WTC11 (cell line): ENCODE measurements at regions not wholly inside any gene's neighbourhood (a gene's known extent, or its start where the extent isn't known, plus 50 kb on each side); places are given as distances from the start of the nearest gene placed in this dataset.

Source experiments
- GABPB1 ChIP-seq: sonication (generic); formaldehyde crosslinking; IDR thresholded peaks from 2 replicates; pipeline ENCODE4 v1.8.1; 2023; ENCODE audit warnings: mild to moderate bottlenecking, missing genetic modification reagents
- SP1 ChIP-seq: sonication (generic); formaldehyde crosslinking; conservative IDR thresholded peaks from 2 replicates; pipeline ENCODE4 v1.8.1; 2022; ENCODE audit warnings: missing genetic modification reagents
- TF ChIP-seq, protein P1 (sequence below): sonication (generic); formaldehyde crosslinking; IDR thresholded peaks from 2 replicates; pipeline ENCODE4 v1.8.1; 2023; ENCODE audit warnings: mild to moderate bottlenecking, moderate library complexity, missing genetic modification reagents
- TF ChIP-seq, protein P2 (sequence below): sonication (generic); formaldehyde crosslinking; IDR thresholded peaks from 2 replicates; pipeline ENCODE4 v1.8.1; 2022; ENCODE audit warnings: low read depth, missing genetic modification reagents, borderline replicate concordance
- TF ChIP-seq, protein P3 (sequence below): fragments of 200-600 bp; IDR thresholded peaks from 2 replicates; pipeline ENCODE4 v1.8.0; 2022; ENCODE audit warnings: antibody characterized with exemption
- TF ChIP-seq, protein P4 (sequence below): sonication (generic); formaldehyde crosslinking; IDR thresholded peaks from 2 replicates; pipeline ENCODE4 v1.8.0; 2022; ENCODE audit warnings: mild to moderate bottlenecking, missing genetic modification reagents
- TF ChIP-seq, protein P5 (sequence below): sonication (generic); formaldehyde crosslinking; IDR thresholded peaks from 2 replicates; pipeline ENCODE4 v1.8.1; 2023; ENCODE audit warnings: mild to moderate bottlenecking, missing genetic modification reagents, moderate library complexity

DNA sequence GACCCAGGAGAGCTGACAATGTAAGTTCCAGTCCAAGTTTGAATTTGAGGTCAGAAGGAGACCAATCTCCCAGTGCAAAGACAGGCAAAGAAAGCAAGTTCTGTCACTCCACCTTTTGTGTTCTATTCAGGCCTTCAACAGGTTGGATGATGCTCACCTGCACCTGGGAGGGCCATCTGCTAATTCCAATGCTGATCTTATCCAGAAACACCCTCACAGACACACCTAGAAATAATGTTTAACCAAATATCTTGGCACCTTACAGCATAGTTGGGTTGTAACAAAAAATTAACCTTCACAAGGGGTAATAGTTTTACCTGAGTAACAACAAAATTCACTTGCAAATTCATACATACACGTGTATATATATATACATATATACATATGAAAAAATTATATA is 190.8 kb downstream of the DIRAS2 start:
- TF ChIP-seq, protein P1, sequence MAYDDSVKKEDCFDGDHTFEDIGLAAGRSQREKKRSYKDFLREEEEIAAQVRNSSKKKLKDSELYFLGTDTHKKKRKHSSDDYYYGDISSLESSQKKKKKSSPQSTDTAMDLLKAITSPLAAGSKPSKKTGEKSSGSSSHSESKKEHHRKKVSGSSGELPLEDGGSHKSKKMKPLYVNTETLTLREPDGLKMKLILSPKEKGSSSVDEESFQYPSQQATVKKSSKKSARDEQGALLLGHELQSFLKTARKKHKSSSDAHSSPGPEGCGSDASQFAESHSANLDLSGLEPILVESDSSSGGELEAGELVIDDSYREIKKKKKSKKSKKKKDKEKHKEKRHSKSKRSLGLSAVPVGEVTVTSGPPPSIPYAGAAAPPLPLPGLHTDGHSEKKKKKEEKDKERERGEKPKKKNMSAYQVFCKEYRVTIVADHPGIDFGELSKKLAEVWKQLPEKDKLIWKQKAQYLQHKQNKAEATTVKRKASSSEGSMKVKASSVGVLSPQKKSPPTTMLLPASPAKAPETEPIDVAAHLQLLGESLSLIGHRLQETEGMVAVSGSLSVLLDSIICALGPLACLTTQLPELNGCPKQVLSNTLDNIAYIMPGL, result no peak
- TF ChIP-seq, protein P2, sequence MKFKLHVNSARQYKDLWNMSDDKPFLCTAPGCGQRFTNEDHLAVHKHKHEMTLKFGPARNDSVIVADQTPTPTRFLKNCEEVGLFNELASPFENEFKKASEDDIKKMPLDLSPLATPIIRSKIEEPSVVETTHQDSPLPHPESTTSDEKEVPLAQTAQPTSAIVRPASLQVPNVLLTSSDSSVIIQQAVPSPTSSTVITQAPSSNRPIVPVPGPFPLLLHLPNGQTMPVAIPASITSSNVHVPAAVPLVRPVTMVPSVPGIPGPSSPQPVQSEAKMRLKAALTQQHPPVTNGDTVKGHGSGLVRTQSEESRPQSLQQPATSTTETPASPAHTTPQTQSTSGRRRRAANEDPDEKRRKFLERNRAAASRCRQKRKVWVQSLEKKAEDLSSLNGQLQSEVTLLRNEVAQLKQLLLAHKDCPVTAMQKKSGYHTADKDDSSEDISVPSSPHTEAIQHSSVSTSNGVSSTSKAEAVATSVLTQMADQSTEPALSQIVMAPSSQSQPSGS (CRISPR knock-in tag), result no peak
- TF ChIP-seq, protein P3, sequence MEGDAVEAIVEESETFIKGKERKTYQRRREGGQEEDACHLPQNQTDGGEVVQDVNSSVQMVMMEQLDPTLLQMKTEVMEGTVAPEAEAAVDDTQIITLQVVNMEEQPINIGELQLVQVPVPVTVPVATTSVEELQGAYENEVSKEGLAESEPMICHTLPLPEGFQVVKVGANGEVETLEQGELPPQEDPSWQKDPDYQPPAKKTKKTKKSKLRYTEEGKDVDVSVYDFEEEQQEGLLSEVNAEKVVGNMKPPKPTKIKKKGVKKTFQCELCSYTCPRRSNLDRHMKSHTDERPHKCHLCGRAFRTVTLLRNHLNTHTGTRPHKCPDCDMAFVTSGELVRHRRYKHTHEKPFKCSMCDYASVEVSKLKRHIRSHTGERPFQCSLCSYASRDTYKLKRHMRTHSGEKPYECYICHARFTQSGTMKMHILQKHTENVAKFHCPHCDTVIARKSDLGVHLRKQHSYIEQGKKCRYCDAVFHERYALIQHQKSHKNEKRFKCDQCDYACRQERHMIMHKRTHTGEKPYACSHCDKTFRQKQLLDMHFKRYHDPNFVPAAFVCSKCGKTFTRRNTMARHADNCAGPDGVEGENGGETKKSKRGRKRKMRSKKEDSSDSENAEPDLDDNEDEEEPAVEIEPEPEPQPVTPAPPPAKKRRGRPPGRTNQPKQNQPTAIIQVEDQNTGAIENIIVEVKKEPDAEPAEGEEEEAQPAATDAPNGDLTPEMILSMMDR, result no peak
- TF ChIP-seq SP1 (no peak), GABPB1 (no peak)
- TF ChIP-seq, protein P4, sequence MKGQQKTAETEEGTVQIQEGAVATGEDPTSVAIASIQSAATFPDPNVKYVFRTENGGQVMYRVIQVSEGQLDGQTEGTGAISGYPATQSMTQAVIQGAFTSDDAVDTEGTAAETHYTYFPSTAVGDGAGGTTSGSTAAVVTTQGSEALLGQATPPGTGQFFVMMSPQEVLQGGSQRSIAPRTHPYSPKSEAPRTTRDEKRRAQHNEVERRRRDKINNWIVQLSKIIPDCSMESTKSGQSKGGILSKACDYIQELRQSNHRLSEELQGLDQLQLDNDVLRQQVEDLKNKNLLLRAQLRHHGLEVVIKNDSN (CRISPR knock-in tag), result no peak
- TF ChIP-seq, protein P5, sequence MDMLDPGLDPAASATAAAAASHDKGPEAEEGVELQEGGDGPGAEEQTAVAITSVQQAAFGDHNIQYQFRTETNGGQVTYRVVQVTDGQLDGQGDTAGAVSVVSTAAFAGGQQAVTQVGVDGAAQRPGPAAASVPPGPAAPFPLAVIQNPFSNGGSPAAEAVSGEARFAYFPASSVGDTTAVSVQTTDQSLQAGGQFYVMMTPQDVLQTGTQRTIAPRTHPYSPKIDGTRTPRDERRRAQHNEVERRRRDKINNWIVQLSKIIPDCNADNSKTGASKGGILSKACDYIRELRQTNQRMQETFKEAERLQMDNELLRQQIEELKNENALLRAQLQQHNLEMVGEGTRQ (CRISPR knock-in tag), result no peak
